ENCODE measurements at regions not wholly inside any gene's neighbourhood (a gene's known extent, or its start where the extent isn't known, plus 50 kb on each side); places are given as distances from the start of the nearest gene placed in this dataset.
"Not testable (repeated sequence)": the region's sequence is repeated elsewhere in the genome, so short reads cannot be mapped to it uniquely, and the experiment has no call there.

DNA sequence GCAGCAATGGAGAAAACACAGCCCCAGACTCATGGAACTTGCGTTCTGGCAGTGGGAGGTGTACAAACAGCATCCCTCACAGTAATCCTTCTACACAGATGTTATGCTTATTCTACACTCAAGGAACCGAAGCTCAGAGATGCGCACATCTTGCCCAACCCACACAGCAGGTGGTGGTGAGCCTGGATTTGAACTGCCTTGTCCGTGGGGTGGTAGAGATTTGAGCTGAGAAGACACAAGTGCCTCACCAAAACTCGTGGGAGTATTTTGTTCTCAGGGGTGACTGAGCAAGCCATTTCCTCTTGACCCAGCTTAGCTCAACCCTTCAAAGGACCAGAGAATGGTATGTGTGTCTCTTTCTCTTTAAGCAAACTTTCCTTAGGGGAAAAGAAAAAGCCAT, 121.8 kb downstream of the NPIPB11 start:
- TF ChIP-seq, protein P1, sequence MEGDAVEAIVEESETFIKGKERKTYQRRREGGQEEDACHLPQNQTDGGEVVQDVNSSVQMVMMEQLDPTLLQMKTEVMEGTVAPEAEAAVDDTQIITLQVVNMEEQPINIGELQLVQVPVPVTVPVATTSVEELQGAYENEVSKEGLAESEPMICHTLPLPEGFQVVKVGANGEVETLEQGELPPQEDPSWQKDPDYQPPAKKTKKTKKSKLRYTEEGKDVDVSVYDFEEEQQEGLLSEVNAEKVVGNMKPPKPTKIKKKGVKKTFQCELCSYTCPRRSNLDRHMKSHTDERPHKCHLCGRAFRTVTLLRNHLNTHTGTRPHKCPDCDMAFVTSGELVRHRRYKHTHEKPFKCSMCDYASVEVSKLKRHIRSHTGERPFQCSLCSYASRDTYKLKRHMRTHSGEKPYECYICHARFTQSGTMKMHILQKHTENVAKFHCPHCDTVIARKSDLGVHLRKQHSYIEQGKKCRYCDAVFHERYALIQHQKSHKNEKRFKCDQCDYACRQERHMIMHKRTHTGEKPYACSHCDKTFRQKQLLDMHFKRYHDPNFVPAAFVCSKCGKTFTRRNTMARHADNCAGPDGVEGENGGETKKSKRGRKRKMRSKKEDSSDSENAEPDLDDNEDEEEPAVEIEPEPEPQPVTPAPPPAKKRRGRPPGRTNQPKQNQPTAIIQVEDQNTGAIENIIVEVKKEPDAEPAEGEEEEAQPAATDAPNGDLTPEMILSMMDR (IDR thresholded peaks at IDR 0.05) = not testable (repeated sequence)
- TF ChIP-seq POLR2A (IDR thresholded peaks at IDR 0.05) = not testable (repeated sequence)

Measured in body of pancreas (tissue), 4 donors.